H1 (cell line): ENCODE measurements at regions not wholly inside any gene's neighbourhood (a gene's known extent, or its start where the extent isn't known, plus 50 kb on each side); places are given as distances from the start of the nearest gene placed in this dataset.

ENCODE experiments used
- CTCF ChIA-PET: fragments of 300-600 bp; sonication (Branson Sonifier 250); formaldehyde crosslinking; loops from one replicate; lab custom pipeline; 2021; ENCODE audit not compliant: partially characterized antibody; lab: Charles Lee
- POLR2A ChIA-PET: fragments of 300-600 bp; sonication (Branson Sonifier 250); formaldehyde crosslinking; loops from one replicate; lab custom pipeline; 2021; ENCODE audit warnings: inconsistent platforms; ENCODE audit not compliant: partially characterized antibody; lab: Charles Lee
- DNase-seq, 2 experiments: peaks; one replicate each; pipeline versions ENCODE4 v3.0.0 to v3.0.0-alpha.2; 2010 to 2022; ENCODE audit warnings: low spot score in 2 of 2, low read depth in 1 of 2, mixed read lengths in 1 of 2
- FAIRE-seq: peaks from 2 replicates; lab custom pipeline; 2011; peaks lifted over from hg19 to GRCh38; lab: Jason Lieb, UNC
- H2AFZ ChIP-seq: 2 replicates; pipeline ENCODE4 v1.8.1; 2012; ENCODE audit warnings: low read length, inconsistent platforms
- H2AK5ac ChIP-seq: 2 replicates; pipeline ENCODE4 v1.6.1; 2013; ENCODE audit warnings: low read depth, low read length
- H2BK120ac ChIP-seq: replicated peaks from 2 replicates; pipeline ENCODE3; 2013; ENCODE audit warnings: low read depth, low read length, inconsistent platforms
- H2BK12ac ChIP-seq: 2 replicates; pipeline ENCODE4 v1.6.1; 2013; ENCODE audit warnings: low read depth, low read length
- H2BK15ac ChIP-seq: 2 replicates; pipeline ENCODE4 v1.6.1; 2013; ENCODE audit warnings: low read length
- H2BK20ac ChIP-seq: 2 replicates; pipeline ENCODE4 v1.6.1; 2013; ENCODE audit warnings: low read length
- H2BK5ac ChIP-seq: 2 replicates; pipeline ENCODE4 v1.6.1; 2013; ENCODE audit warnings: low read depth, low read length
- H3K14ac ChIP-seq: 2 replicates; pipeline ENCODE4 v1.6.1; 2013; ENCODE audit warnings: inconsistent platforms; ENCODE audit not compliant: insufficient read length
- H3K18ac ChIP-seq: 2 replicates; pipeline ENCODE4 v1.6.1; 2013; ENCODE audit warnings: low read length; ENCODE audit errors: extremely low read depth
- H3K23ac ChIP-seq: 2 replicates; pipeline ENCODE4 v1.6.1; 2013; ENCODE audit warnings: inconsistent platforms; ENCODE audit not compliant: insufficient read length
- H3K23me2 ChIP-seq: 2 replicates; pipeline ENCODE4 v1.6.1; 2013; ENCODE audit warnings: low read depth, low read length
- H3K27ac ChIP-seq: 2 replicates; pipeline ENCODE4 v1.6.1; 2011; ENCODE audit warnings: low read depth, low read length, inconsistent platforms
- H3K27me3 ChIP-seq, 4 experiments: replicated peaks in 1 of 4; 1 replicate in 1 of 4; 2 replicates in 3 of 4; pipeline versions ENCODE4 v1.6.1 to v1.8.1; 2011 to 2013; ENCODE audit warnings: low read length in 3 of 4, mild to moderate bottlenecking in 3 of 4, inconsistent platforms in 2 of 4, mixed read lengths in 2 of 4, moderate library complexity in 1 of 4; ENCODE audit not compliant: control insufficient read depth in 3 of 4, insufficient read depth in 3 of 4; ENCODE audit errors: extremely low read depth in 1 of 4
- H3K36me3 ChIP-seq, 4 experiments: 2 replicates each; pipeline versions ENCODE4 v1.6.1 to v1.8.1; 2011 to 2013; ENCODE audit warnings: mild to moderate bottlenecking in 4 of 4, low read length in 3 of 4, moderate library complexity in 2 of 4, control low read depth in 1 of 4, inconsistent platforms in 1 of 4; ENCODE audit not compliant: insufficient read depth in 4 of 4, control insufficient read depth in 2 of 4
- H3K4ac ChIP-seq: replicated peaks from 2 replicates; pipeline ENCODE3; 2013; ENCODE audit warnings: low read length, low read depth, mixed read lengths, inconsistent platforms; ENCODE audit not compliant: insufficient read length
- H3K4me1 ChIP-seq, 4 experiments: replicated peaks in 1 of 4; 1 replicate in 1 of 4; 2 replicates in 3 of 4; pipeline versions ENCODE4 v1.6.1 to v1.8.1; 2011 to 2013; ENCODE audit warnings: low read length in 3 of 4, inconsistent platforms in 2 of 4, mixed read lengths in 1 of 4; ENCODE audit not compliant: insufficient read depth in 4 of 4, control insufficient read depth in 3 of 4
- H3K4me2 ChIP-seq, 2 experiments: 2 replicates each; pipeline versions ENCODE4 v1.6.1 to v1.8.1; 2011 to 2013; ENCODE audit warnings: low read depth in 2 of 2, low read length in 2 of 2, control low read depth in 1 of 2, inconsistent platforms in 1 of 2, mild to moderate bottlenecking in 1 of 2; ENCODE audit not compliant: insufficient read depth in 1 of 2
- H3K4me3 ChIP-seq, 4 experiments: fragments of 200-600, 300-600 bp in 1 of 4; sonication (generic), shearing (Covaris generic), sonication (Bioruptor Twin) in 1 of 4; 2 replicates each; pipeline versions ENCODE4 v1.5.1 to v1.8.1; 2011 to 2016; ENCODE audit warnings: low read length in 4 of 4, low read depth in 3 of 4, control low read depth in 2 of 4, inconsistent platforms in 2 of 4, mild to moderate bottlenecking in 2 of 4, mixed read lengths in 1 of 4, moderate library complexity in 1 of 4; ENCODE audit not compliant: insufficient read depth in 2 of 4; ENCODE audit errors: extremely low read depth in 1 of 4
- H3K56ac ChIP-seq: replicated peaks from 2 replicates; pipeline ENCODE3; 2013; ENCODE audit warnings: low read depth, mild to moderate bottlenecking, mixed read lengths, low read length, inconsistent platforms; ENCODE audit not compliant: insufficient read length
- H3K79me1 ChIP-seq: 2 replicates; pipeline ENCODE4 v1.6.1; 2013; ENCODE audit warnings: low read depth, low read length, control low read depth
- H3K79me2 ChIP-seq, 2 experiments: 2 replicates each; pipeline versions ENCODE4 v1.6.1 to v1.8.1; 2012 to 2013; ENCODE audit warnings: low read length in 2 of 2, mild to moderate bottlenecking in 2 of 2, inconsistent platforms in 1 of 2; ENCODE audit not compliant: insufficient read depth in 2 of 2, control insufficient read depth in 1 of 2
- H3K9ac ChIP-seq, 4 experiments: replicated peaks in 1 of 4; 1 replicate in 1 of 4; 2 replicates in 3 of 4; pipeline versions ENCODE4 v1.6.1 to v1.8.1; 2011 to 2013; ENCODE audit warnings: low read depth in 3 of 4, low read length in 3 of 4, control low read depth in 2 of 4, mild to moderate bottlenecking in 2 of 4, moderate library complexity in 2 of 4, inconsistent platforms in 1 of 4; ENCODE audit errors: extremely low read depth in 1 of 4
- H3K9me3 ChIP-seq, 2 experiments: 2 replicates each; pipeline versions ENCODE4 v1.6.1 to v1.8.1; 2012 to 2013; ENCODE audit warnings: mild to moderate bottlenecking in 2 of 2, moderate library complexity in 2 of 2, control low read depth in 1 of 2, inconsistent platforms in 1 of 2, low read depth in 1 of 2, low read length in 1 of 2, mixed read lengths in 1 of 2; ENCODE audit not compliant: insufficient read depth in 2 of 2
- H4K20me1 ChIP-seq, 2 experiments: replicated peaks in 1 of 2; 2 replicates each; pipeline versions ENCODE3 to v1.8.1; 2011 to 2013; ENCODE audit warnings: inconsistent platforms in 2 of 2, low read length in 2 of 2, mild to moderate bottlenecking in 1 of 2; ENCODE audit not compliant: insufficient read depth in 2 of 2, control insufficient read depth in 1 of 2
- H4K5ac ChIP-seq: 2 replicates; pipeline ENCODE4 v1.6.1; 2013; ENCODE audit warnings: low read length, low read depth, mixed read lengths, inconsistent platforms; ENCODE audit not compliant: insufficient read length
- H4K8ac ChIP-seq: 2 replicates; pipeline ENCODE4 v1.8.0; 2013; ENCODE audit warnings: mild to moderate bottlenecking, moderate library complexity, low read length, inconsistent platforms; ENCODE audit not compliant: insufficient read depth; ENCODE audit errors: extremely low read depth
- H4K91ac ChIP-seq: replicated peaks from 2 replicates; pipeline ENCODE3; 2013; ENCODE audit warnings: low read length, mixed read lengths, inconsistent platforms; ENCODE audit not compliant: insufficient read length
- EGR1 ChIP-seq: IDR thresholded peaks from 2 replicates; pipeline ENCODE4 v1.6.1; 2011; ENCODE audit warnings: low read depth, low read length, borderline replicate concordance
- TAF1 ChIP-seq: IDR thresholded peaks from 2 replicates; pipeline ENCODE4 v1.6.1; 2011; ENCODE audit warnings: mild to moderate bottlenecking, low read depth, low read length

DNA sequence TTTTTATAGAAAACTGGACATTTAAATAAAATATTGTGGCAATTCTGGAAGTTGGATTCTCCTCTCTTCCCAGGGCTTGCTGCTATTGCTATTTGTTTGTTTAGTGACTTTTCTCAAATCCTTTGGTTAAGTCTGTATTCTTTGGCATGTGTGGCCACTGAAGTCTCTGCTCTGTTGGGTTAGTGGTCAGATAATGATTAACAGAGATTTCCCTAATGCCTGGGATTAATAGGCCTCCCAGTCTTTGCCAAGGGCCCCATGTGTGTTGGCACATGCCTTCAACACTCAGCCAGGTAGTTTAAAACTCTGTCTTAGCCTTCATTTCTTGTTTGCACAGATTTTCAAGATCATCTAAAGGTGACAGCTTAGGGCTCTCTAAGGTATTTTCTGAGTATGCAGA lies 92.8 kb upstream of the EPB41L4A start:
- H3K36me3 ChIP-seq: no peaks in the 10 kb centered on the region; a peak in 1 of 8 replicates
- FAIRE-seq (no peak), DNase-seq (no peak)
- no peak overlapping the region for H3K4ac ChIP-seq
- peaks cover 5 to 17% of the 10 kb centered on the region in 2 experiments; a peak in 3 of 4 replicates for H3K9me3 ChIP-seq
- no peak overlapping the region for H3K18ac ChIP-seq
- no peak overlapping the region for H3K4me3 ChIP-seq
- H2BK5ac ChIP-seq: no peak overlapping the region
- H3K27me3 ChIP-seq: no peaks in the 10 kb centered on the region
- H2AFZ ChIP-seq: no peak overlapping the region
- H4K20me1 ChIP-seq: no peaks in the 10 kb centered on the region
- no peak overlapping the region for H3K56ac ChIP-seq
- no peak overlapping the region for H4K8ac ChIP-seq
- no peaks in the 10 kb centered on the region for H3K79me1 ChIP-seq
- H4K5ac ChIP-seq: no peak overlapping the region
- H3K4me2 ChIP-seq: no peak overlapping the region
- no peaks in the 10 kb centered on the region for H3K4me1 ChIP-seq
- H2BK15ac ChIP-seq: no peak overlapping the region
- POLR2A ChIA-PET: no interaction called here
- H2AK5ac ChIP-seq: no peak overlapping the region
- no peak overlapping the region for H3K14ac ChIP-seq
- CTCF ChIA-PET: interaction anchor here (3.5 to 4.3 kb wide), 2 partner anchors 17 to 19 kb away, joined by 19 to 23 read pairs; no protein-coding TSS in a partner anchor
- H2BK12ac ChIP-seq: no peak overlapping the region
- TF ChIP-seq TAF1: no peak
- no peak for TF ChIP-seq EGR1
- TF ChIP-seq, all 59 proteins: peak for 0
- Histone ChIP-seq H3K79me2 (no peaks in the 10 kb centered on the region), H3K23ac (no peak overlapping the region), H3K27ac (no peak overlapping the region), H2BK120ac (no peak overlapping the region), H3K9ac (no peak overlapping the region), H2BK20ac (no peak overlapping the region), H4K91ac (no peak overlapping the region), H3K23me2 (no peaks in the 10 kb centered on the region)
